ENCODE measurements at regions not wholly inside any gene's neighbourhood (a gene's known extent, or its start where the extent isn't known, plus 50 kb on each side); places are given as distances from the start of the nearest gene placed in this dataset.

DNA sequence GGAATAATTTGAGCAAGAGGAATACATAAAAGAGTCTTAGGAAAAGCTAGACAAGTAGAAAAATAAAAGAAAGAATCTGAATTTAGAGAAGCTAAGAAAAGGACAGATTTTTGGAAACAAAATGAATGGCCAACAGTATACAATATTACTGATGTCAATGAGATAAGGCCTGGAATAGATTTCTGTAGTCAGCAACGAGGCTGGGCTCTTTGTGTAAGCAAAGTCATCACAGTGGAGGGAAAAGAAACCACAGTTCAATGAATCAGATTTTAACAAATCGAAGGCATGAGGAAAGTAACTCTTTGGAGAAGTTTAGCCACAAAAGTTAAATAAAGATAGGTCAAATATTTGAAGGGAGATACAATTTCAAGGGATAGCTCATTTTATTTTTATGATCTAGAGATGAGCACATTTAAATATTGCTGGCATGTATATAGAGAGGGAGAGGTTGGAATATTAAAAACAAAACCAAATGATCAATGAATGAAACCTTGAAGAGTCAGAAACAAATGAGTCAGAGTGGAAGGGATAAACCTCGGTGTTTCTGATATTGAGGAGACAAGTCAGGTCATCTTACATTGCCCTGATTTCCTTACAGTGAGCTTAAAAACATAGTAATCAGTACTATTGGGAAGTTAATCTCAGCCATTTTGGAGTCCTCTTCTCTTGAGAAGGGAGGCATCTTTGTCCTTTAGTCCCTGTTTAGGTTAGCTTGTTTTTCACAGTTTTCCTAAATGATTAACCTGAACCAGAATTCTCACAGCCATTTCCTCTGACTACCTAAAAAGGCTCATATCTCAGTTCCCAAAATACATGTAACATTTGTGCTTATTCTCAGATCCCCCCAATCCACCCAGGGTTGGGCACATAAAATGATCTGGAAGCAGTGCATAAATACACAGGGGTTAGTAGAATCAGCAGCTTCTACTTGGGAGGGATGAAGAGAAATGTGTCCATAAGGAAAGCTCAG is 620.0 kb upstream of the B3GALT2 start:
- peak; percentile 50 for DNase-seq

DNA sequence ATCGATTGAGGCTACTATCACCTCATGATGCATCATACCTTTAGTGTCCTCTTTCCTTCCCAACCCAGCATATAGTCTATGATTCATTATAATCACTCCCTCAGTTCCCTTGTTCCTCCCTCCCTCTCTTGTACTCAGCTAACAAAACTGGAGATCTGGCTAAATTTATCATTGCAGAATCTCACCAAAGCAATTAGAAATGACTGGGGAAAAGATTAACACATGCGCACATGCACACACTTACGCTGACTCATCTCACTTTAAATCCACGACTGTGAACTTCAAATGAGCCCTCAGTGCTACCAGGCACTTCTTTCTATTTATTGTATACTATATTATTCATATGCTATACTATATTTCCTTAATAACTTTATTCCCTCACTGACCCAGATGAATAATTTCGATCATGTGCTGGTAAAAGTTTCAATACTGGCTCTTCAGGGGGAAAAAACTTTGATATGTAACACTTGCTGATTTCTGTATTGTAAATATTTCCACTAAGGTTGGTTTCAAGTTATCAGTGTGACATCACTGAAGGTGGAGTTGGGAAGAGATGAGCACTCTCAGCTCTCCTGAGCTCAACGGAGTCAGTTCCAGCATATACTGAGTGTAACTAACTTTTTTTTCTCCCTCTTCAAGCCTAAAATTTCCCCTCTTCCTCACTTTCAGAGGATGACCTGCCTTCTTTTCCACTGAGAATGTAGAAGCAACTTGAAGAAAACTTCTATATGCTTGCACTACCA is 613.7 kb upstream of the B3GALT2 start:
- peak; percentile 38 for DNase-seq

DNA sequence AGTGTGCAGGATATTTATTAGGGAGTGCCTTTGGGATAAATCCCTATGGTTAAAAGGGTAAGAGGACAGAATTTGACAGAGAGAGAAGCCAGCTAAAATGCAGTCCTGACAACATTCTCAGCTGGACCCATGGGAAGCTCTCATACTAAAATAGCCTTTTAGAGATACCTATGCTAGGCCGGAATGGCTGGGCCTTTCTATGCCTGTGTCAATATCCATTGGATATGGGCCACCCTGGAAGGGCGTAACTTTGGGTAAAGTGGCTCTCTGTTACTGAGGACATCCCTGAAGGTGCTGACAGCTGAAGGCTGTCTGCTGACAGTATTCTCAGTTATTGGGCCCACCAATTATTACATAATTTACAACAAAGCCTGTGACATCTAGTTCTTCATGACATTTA is 613.0 kb upstream of the B3GALT2 start:
- no peak for DNase-seq

- no peak for DNase-seq
Measured at GRCh38 chr1:193794239-193794638, 607.8 kb upstream of the B3GALT2 start.

DNA sequence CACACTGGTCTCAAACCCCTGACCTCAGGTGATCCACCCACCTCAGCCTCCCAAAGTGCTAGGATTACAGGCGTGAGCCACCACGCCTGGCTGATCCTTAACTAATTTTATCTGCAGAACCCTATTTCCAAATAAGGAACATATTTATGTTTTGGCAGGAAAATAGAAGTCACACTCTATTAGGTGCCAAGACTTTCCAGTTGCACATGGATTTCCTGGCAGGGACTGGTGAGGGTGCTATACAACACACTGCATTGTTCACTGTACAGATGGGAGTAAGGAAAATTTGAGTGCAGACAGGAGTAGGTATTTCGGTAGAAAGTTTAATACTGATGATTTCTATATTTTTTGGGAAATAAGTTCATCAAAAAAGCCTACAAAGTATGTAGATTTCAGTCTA is 605.3 kb upstream of the B3GALT2 start:
- no peak for DNase-seq

DNA sequence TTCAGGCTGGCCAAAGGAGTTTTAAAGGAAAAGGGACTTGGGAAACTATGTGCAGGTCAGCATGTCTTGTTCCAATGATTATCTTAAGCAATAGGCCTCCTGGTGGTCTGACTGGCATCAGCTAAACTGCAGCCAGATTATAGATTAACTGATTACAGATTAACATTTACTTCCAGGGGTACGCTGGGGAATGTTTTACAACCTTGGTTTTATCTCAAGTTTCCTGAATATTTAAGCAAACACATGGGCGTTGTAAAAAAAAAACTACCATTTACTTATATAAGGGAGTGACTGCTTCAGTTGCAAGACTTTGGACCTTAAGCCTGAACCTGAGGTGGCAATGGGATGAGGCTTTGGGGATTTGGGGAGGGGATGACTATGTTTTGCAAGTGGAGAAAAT is 600.6 kb upstream of the B3GALT2 start:
- no peak for DNase-seq

GRCh38 chr1:193785850-193786420 is 599.5 kb upstream of the B3GALT2 start:
- no peak for DNase-seq

GRCh38 chr1:193774536-193775323 is 588.3 kb upstream of the B3GALT2 start:
- DNase-seq = no peak

DNA sequence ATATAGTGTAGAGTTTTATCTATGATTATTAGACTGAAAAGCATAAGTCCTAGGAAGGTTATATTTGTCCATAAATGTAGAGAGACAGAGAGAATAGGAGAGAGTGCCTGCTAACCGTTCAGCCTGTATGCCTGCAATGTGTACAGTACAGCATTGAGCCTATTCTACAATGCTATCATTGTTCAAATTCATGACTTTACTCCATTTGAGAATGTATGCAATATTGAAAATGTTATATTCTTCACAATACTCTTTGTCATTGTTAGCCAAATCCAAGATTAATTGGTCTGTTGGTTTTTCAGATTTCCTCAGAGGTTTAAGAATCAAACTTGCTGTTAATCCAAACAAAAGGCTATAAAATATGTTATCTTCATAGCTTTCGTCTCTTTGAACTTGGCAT is 585.2 kb upstream of the B3GALT2 start:
- DNase-seq = no peak

GRCh38 chr1:193769651-193770050 is 583.2 kb upstream of the B3GALT2 start:
- DNase-seq = no peak

GRCh38 chr1:193767886-193768285 is 581.5 kb upstream of the B3GALT2 start:
- no peak for DNase-seq

DNA sequence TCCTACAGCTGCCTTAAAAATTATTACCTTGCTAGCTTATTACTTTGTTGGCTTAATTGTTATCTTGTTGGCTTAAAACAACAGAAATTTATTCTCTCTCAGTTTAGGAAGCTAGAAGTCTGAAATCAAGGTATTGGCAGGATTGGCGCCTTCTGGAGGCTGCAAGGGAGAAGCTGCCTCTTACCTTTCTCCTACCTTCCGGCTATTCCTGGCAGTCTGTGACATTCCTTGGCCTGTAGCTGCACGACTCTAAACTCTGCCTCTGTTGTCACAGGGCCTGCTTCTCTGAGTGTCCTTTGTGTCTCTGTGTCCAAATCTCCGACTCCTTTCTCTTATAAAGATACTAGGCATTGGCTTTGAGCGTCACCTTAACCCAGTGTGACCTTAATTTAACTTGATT is 579.9 kb upstream of the B3GALT2 start:
- DNase-seq = no peak

DNA sequence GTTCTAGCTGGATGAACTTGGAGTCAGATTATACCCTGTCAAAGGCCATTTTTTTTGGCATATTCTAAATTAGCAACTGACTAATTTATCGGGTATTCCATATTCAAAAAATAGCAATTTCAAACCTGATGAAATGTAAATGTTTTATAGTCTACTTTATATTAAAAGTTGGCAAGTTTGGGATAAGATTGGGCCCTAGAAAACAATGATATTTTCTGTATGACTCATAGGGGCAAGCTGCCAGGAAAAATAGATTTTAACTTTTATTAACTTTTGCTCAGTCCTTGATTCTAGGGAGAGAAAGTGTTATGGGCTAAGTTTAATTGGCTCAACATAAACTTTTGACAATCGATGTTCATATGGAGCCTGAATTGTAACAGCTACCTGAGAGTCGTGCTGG is 576.9 kb upstream of the B3GALT2 start:
- DNase-seq = no peak

DNA sequence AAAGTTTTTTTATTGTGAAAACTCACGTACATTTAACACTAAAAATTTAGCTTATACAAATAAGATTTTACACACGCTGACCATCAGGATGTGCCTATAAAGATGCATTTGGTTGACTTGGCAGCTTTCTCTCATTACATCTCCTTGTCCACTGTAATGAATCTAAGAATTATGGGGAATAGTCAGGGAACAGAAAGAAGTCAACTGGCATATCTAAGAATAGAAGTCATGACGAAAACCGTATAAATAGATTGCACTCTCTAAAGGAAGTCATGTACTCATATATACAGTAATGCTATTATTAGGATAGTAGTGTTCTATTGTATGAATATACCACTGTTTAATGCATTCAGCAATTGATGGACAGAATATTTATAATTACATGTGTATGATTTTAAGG is 575.8 kb upstream of the B3GALT2 start:
- DNase-seq = no peak

- DNase-seq = no peak
Measured at GRCh38 chr1:193755441-193755840, 569.0 kb upstream of the B3GALT2 start.

DNA sequence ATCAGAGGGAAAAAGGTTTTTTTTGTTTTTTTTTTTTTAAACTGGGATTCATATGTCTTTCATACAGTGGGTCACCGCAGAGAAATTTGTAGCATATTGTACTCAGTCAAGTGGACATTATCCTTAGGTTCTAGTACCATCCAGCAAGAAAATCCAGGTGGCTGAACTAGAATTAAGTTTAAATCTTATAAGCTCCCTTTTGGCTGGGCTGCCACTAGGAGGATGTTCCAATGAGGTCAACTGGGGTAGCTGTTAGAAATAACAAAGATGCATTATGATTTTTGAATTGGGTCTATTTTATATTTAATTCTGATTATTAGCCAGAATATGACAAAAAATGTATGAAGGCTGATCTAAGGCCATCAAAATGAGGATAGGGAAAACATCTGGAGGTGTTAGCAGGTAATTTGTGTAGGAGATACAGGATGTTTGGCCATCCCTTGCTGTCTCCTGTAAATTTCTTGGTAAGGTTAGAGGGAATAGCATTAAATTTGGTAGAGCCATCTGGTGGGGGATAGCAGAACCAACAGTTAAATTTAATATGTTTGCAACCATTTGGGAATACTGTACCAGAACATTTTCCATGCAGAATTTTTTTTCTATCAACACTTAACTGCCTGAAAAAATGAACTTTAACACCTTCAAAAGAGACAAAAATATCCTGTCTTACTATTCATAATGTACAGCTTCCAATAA is 568.5 kb upstream of the B3GALT2 start:
- no peak for DNase-seq

DNA sequence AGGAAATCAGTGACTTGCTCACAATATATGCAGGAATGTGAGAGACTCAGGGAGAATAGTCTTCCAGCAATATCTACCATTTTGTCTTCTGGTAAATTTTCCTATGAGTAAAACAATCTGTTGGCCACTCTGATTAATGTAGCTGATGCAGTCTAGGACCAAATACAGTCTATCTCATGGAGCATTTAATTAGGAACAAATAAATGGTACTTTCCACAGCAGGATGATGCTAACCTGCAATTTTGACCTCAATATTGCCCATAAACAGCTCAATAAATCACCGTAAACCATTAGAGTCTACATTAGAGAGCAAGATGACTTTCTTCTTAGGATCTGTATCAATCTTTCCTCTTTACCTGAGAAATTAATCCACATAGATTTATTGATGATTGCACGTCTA is 567.7 kb upstream of the B3GALT2 start:
- no peak for DNase-seq

- DNase-seq = no peak
Measured at GRCh38 chr1:193753038-193753756, 566.8 kb upstream of the B3GALT2 start.

GRCh38 chr1:193749868-193750267 is 563.5 kb upstream of the B3GALT2 start:
- DNase-seq = no peak

- no peak for DNase-seq
Measured at GRCh38 chr1:193747579-193747978, 561.2 kb upstream of the B3GALT2 start.

DNA sequence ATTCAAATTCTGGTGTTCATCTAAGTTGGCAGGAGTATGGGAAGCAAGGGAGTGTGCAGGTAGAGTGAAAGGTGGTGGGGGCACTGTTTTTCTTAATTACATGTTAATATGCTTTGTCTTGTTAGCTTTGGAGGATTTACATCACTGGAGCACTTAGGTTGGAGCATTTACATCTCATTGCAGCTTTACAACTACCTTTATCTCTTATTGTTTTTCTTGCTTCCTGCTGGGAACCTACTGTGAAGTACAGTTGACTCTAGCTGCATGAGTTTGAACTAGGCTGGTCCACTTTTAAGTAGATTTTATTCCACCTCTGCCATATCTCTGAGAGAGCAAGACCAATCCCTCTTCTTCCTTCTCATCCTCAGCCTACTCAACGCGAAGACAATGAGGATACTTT is 554.8 kb upstream of the B3GALT2 start:
- no peak for DNase-seq

GRCh38 chr1:193740762-193741161 is 554.3 kb upstream of the B3GALT2 start:
- DNase-seq = no peak
